Calu3 (cell line): ENCODE measurements at regions not wholly inside any gene's neighbourhood (a gene's known extent, or its start where the extent isn't known, plus 50 kb on each side); places are given as distances from the start of the nearest gene placed in this dataset.

Source experiments
- BruUV-seq: library from RNA; stranded (reverse); fragments of 400-500 nt; replicated peaks from 2 replicates; lab custom pipeline; 2021; lab: Mats Ljungman, UMichigan
- CTCF ChIA-PET: fragments of 300-600 bp; sonication (Branson Sonifier 250); formaldehyde crosslinking; loops from one replicate; lab custom pipeline; 2022; ENCODE audit warnings: antibody characterized with exemption; lab: Charles Lee
- DNase-seq: peaks from one replicate; pipeline ENCODE4 v3.0.0; 2022
- H3K27ac Mint-ChIP-seq: one replicate; pipeline ENCODE4 v1.8.0; 2022; ENCODE audit warnings: mixed read lengths; ENCODE audit not compliant: unreplicated experiment
- H3K27me3 Mint-ChIP-seq: one replicate; pipeline ENCODE4 v1.8.0; 2022; ENCODE audit warnings: mixed read lengths; ENCODE audit not compliant: unreplicated experiment
- H3K36me3 Mint-ChIP-seq: one replicate; pipeline ENCODE4 v1.8.0; 2022; ENCODE audit warnings: mild to moderate bottlenecking, moderate library complexity, mixed read lengths; ENCODE audit not compliant: insufficient read depth, unreplicated experiment
- H3K4me1 Mint-ChIP-seq: one replicate; pipeline ENCODE4 v1.8.0; 2022; ENCODE audit warnings: mild to moderate bottlenecking, low read depth, mixed read lengths; ENCODE audit not compliant: unreplicated experiment
- H3K4me3 Mint-ChIP-seq: one replicate; pipeline ENCODE4 v1.8.0; 2022; ENCODE audit warnings: mild to moderate bottlenecking, low read depth, moderate library complexity, mixed read lengths; ENCODE audit not compliant: unreplicated experiment
- H3K9me3 Mint-ChIP-seq: one replicate; pipeline ENCODE4 v1.8.0; 2022; ENCODE audit warnings: low read depth, mixed read lengths; ENCODE audit not compliant: unreplicated experiment
- CTCF ChIP-seq: fragments of 200-600 bp; IDR thresholded peaks from one replicate; pipeline ENCODE4 v1.8.0; 2022; ENCODE audit warnings: antibody characterized with exemption; ENCODE audit not compliant: unreplicated experiment
- intact Hi-C: fragments of 100-400 bp; cut with micrococcal nuclease; formaldehyde crosslinking; loops from one replicate; pipeline ENCODE4 v1.10.0; 2022; ENCODE audit not compliant: unreplicated experiment

DNA sequence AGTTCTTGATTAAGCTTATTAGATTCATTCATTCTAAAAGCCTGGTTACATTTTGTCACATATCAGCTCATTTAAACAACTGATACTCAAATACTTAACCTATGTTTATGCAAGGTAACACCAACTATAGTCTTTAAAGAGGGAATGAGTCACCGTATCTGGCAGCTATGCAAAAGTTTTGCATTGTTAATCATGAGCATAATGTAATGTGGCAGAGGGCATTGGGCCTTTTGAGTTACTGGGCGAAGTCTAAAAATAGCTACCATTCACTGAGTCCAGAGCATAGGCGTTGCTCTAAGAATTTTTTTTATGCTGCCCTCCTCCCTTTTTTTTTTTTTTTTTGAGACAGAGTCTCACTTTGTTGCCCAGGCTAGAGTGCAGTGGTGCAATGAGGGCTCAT, 277.7 kb upstream of the ZNF717 start:
- Mint-ChIP-seq H3K4me3 (no peak overlapping the region), H3K9me3 (peaks cover 5% of the 10 kb centered on the region), H3K27me3 (no peaks in the 10 kb centered on the region), H3K27ac (no peak overlapping the region), H3K4me1 (no peaks in the 10 kb centered on the region), H3K36me3 (no peaks in the 10 kb centered on the region)
- no TSS peak for BruUV-seq
- CTCF ChIA-PET, result no interaction called here
- intact Hi-C loops, result no loop called here
- no peak for DNase-seq
- TF ChIP-seq CTCF, result no peak

DNA sequence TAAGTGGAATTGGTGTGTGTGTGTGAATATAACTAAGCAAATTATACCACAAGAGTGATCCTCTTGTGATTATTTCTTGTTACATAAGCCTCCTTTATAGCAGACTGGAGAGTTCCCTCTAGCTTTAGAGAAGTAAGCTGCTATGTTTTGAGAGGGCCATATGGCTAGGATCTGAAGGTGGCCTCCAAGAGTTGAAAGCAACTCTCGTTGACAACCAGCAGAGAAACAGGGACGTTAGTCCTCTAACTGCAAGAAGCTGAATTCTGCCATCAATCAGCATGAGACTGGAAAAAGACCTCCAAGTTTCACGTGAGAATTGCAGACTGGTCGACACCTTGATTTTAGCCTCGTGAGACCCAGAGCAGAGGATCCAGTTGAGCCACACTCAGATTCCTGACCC, 278.5 kb upstream of the ZNF717 start:
- CTCF ChIA-PET, result no interaction called here
- no peaks in the 10 kb centered on the region for H3K27me3 Mint-ChIP-seq
- H3K4me1 Mint-ChIP-seq, result no peaks in the 10 kb centered on the region
- no TSS peak for BruUV-seq
- intact Hi-C loops, result no loop called here
- H3K27ac Mint-ChIP-seq, result no peak overlapping the region
- TF ChIP-seq CTCF, result no peak
- H3K4me3 Mint-ChIP-seq, result no peak overlapping the region
- H3K36me3 Mint-ChIP-seq, result no peaks in the 10 kb centered on the region
- H3K9me3 Mint-ChIP-seq, result peaks cover 8% of the 10 kb centered on the region
- DNase-seq, result no peak

DNA sequence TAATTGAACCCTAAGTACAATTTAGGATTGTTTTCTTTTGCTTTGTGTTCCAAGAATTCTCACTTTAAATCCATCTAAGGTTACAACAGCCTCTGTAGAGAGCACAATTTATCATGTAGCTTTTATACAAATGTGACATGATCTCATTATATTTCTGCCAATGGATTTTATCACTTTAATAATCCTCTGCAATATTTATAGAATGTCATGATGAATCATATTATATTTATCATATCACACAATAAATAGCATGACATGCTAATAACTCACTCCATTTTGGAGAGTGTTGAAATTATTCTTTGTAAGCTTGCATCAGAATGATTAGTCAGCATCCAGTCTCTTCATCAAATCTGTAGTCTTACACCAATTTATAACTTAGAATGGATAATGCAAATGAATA, 280.6 kb upstream of the ZNF717 start:
- peaks cover 9% of the 10 kb centered on the region for H3K9me3 Mint-ChIP-seq
- TF ChIP-seq CTCF, result no peak
- H3K27me3 Mint-ChIP-seq, result no peaks in the 10 kb centered on the region
- intact Hi-C loops, result no loop called here
- BruUV-seq, result no TSS peak
- no peak overlapping the region for H3K27ac Mint-ChIP-seq
- DNase-seq, result no peak
- no peaks in the 10 kb centered on the region for H3K4me1 Mint-ChIP-seq
- H3K4me3 Mint-ChIP-seq, result no peak overlapping the region
- CTCF ChIA-PET, result no interaction called here
- no peaks in the 10 kb centered on the region for H3K36me3 Mint-ChIP-seq

DNA sequence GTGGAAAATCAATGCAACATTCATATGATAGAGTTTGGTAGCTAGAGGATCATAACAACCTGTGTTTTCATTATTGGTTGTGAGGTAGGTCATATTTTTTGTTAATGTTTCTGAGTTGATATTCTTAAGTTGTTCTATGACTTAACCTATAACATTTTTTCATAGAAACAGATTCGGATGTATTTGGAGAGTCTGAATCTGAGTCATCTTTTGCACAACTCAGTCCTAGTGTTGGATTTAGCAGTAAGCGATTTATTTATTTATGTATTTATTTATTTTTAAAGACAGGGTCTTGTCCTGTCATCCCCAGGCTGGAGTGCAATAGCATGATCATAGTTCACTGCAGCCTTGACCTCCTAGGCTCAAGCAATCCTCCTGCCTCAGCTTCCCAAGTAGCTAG, 292.8 kb upstream of the ZNF717 start:
- H3K9me3 Mint-ChIP-seq, result peaks cover 8% of the 10 kb centered on the region
- H3K36me3 Mint-ChIP-seq, result no peaks in the 10 kb centered on the region
- no peak for TF ChIP-seq CTCF
- no peaks in the 10 kb centered on the region for H3K27me3 Mint-ChIP-seq
- BruUV-seq, result no TSS peak
- no peaks in the 10 kb centered on the region for H3K4me1 Mint-ChIP-seq
- H3K4me3 Mint-ChIP-seq, result no peak overlapping the region
- CTCF ChIA-PET, result no interaction called here
- no peak for DNase-seq
- H3K27ac Mint-ChIP-seq, result no peak overlapping the region
- intact Hi-C loops, result no loop called here

- Mint-ChIP-seq H3K4me1 (no peaks in the 10 kb centered on the region), H3K36me3 (no peaks in the 10 kb centered on the region), H3K4me3 (no peak overlapping the region), H3K27ac (no peak overlapping the region), H3K27me3 (no peaks in the 10 kb centered on the region), H3K9me3 (peaks cover 12% of the 10 kb centered on the region)
- DNase-seq, result no peak
- CTCF ChIA-PET, result no interaction called here
- TF ChIP-seq CTCF, result no peak
- intact Hi-C loops, result no loop called here
- BruUV-seq, result no TSS peak
These were observed 298.6 kb upstream of the ZNF717 start for GRCh38 chr3:76083992-76084391.
